ENCODE measurements at regions not wholly inside any gene's neighbourhood (a gene's known extent, or its start where the extent isn't known, plus 50 kb on each side); places are given as distances from the start of the nearest gene placed in this dataset.

DNA sequence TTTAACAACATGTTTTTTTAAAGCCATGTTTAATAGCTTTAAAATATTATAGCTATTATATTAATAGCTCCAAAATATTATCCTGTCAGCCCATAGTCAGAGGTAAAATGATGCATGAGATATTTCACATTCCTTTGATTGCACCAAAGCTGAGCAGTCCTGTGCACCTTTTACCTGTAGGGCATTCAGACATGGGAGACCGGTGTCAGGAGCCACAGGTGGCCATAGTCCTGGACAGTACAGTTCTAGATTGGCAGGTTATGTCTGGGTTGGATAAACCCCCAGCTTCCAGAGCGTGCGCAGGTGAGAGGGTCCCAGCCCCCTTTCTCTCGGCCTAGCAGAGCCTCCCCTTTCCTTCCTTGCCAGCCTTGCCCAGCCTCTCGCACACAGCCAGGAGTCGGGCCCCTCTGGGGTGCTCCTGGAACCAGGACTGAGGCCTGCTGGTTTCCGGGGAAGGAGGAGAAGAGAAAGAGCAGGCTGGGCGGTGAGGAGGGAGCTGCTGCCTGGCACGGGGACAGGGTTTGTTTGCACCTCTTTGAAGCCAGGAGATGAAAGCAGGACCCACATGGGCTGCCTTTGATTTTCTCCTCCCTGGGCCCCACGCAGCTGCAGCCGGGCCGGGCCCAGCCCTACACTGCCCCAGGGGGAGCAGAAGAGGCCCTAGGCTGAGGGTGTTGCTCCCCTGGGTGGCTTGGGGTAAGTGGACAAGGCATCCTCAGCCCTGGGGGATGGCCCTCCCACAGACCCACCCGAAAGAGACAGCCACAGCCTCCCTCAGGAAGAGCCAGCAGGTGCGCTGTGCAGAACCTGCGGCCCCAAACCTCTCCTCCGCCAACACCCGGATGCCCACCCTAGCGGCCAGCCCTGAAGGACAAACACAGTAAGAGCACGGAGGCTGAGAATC is 75.2 kb upstream of the TARDBP start:
- Histone ChIP-seq H3K9me3 (ENCODE audit: insufficient read depth, low read length, severe bottlenecking) (no peaks in the 10 kb centered on the region), H3K27me3 (ENCODE audit: insufficient read depth, low read length, poor library complexity) (peaks cover 16% of the 10 kb centered on the region), H3K4me2 (ENCODE audit: insufficient read depth, low read length) (0 out of 2 replicates have a peak overlapping the region, but pooled peaks have one; percentile 19), H3K36me3 (ENCODE audit: insufficient read depth, low read length) (no peaks in the 10 kb centered on the region), H3K9ac (ENCODE audit: low read depth, low read length) (no peak overlapping the region), H3K4me3 (ENCODE audit: low read depth in 1 of 2, low read length in 2 of 2) (no peak overlapping the region), H3K79me2 (ENCODE audit: insufficient read depth, low read length) (no peaks in the 10 kb centered on the region), H3K27ac (ENCODE audit: low read length) (no peak overlapping the region), H4K20me1 (ENCODE audit: insufficient read depth, low read length) (peaks cover 48% of the 10 kb centered on the region), H2AFZ (ENCODE audit: low read depth, low read length) (no peak overlapping the region), H3K4me1 (ENCODE audit: insufficient read depth, low read length) (peaks cover 45% of the 10 kb centered on the region)
- DNase-seq = peak; percentile 82
- peak; percentile 69 for ATAC-seq (ENCODE audit: insufficient read depth, low read depth)
- TF ChIP-seq EZH2 (IDR thresholded peaks at IDR 0.05; ENCODE audit: borderline replicate concordance, low read depth, low read length, severe bottlenecking) (no peak), CTCF (IDR thresholded peaks at IDR 0.05; ENCODE audit: borderline replicate concordance, extremely low read depth, low read length, poor library complexity, severe bottlenecking) (no peak)

- no peak for ATAC-seq (ENCODE audit: insufficient read depth, low read depth)
- H3K4me2 ChIP-seq (ENCODE audit: insufficient read depth, low read length) = no peak overlapping the region; the same call in 1 of the 2 replicates
- no peak overlapping the region for H2AFZ ChIP-seq (ENCODE audit: low read depth, low read length)
- no peak overlapping the region for H3K4me3 ChIP-seq (ENCODE audit: low read depth in 1 of 2, low read length in 2 of 2)
- no peaks in the 10 kb centered on the region for H3K9me3 ChIP-seq (ENCODE audit: insufficient read depth, low read length, severe bottlenecking)
- no peak overlapping the region for H3K9ac ChIP-seq (ENCODE audit: low read depth, low read length)
- H3K79me2 ChIP-seq (ENCODE audit: insufficient read depth, low read length) = no peaks in the 10 kb centered on the region
- H3K27ac ChIP-seq (ENCODE audit: low read length) = no peak overlapping the region
- no peak for DNase-seq
- H3K27me3 ChIP-seq (ENCODE audit: insufficient read depth, low read length, poor library complexity) = peaks cover 27% of the 10 kb centered on the region
- peaks cover 42% of the 10 kb centered on the region for H3K4me1 ChIP-seq (ENCODE audit: insufficient read depth, low read length)
- peaks cover 60% of the 10 kb centered on the region for H4K20me1 ChIP-seq (ENCODE audit: insufficient read depth, low read length)
- no peak for TF ChIP-seq EZH2 (IDR thresholded peaks at IDR 0.05; ENCODE audit: borderline replicate concordance, low read depth, low read length, severe bottlenecking)
- no peaks in the 10 kb centered on the region for H3K36me3 ChIP-seq (ENCODE audit: insufficient read depth, low read length)
Measured at GRCh38 chr1:10938741-10939417, 73.6 kb upstream of the TARDBP start.

DNA sequence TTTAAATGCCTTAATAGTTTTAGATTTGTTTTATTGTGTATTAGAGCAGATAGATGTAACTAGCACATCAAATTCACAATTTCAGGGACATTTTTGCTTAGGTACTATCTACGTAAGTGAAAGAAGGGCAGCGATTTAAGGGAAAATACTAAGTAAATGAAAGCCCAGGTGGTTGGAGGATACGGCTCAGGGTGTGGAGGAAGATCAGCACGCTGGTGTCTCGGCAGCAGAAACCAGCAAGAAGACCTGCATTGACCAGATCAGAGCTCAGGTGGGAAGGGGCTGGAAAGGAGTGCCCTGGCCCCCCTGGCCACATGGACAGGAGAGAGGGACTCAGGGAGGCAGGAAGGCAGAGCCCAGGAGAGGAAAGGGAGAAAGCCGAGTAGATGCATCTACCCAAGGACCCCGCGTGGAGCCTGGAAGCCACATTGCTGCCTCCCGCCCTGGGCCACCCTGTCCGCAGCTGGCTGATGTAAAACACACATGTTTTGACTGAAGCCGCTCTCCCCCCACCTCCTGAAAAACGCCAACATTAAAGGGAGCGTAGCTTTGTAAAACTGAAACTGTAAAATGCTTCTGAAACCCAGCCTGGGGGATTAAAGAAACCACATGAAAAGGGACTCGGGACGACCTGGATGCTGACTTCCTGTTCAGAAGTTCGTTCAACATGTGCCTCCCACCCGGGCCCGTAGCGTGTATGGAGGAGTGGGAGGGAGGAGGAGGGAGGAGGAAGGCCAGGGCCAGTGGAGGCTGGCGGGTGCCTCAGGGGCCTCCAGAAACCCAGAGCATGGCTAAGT is 72.6 kb upstream of the TARDBP start:
- Histone ChIP-seq H3K79me2 (ENCODE audit: insufficient read depth, low read length) (no peaks in the 10 kb centered on the region), H3K4me3 (ENCODE audit: low read depth in 1 of 2, low read length in 2 of 2) (peak overlapping the region in 1 of 2 experiments; percentile 39; a peak in 2 of 4 replicates), H3K27me3 (ENCODE audit: insufficient read depth, low read length, poor library complexity) (peaks cover 32% of the 10 kb centered on the region), H3K4me1 (ENCODE audit: insufficient read depth, low read length) (peaks cover 47% of the 10 kb centered on the region), H2AFZ (ENCODE audit: low read depth, low read length) (no peak overlapping the region), H3K27ac (ENCODE audit: low read length) (peak overlapping the region; percentile 76), H3K9ac (ENCODE audit: low read depth, low read length) (peak overlapping the region; percentile 36), H3K36me3 (ENCODE audit: insufficient read depth, low read length) (no peaks in the 10 kb centered on the region), H4K20me1 (ENCODE audit: insufficient read depth, low read length) (peaks cover 58% of the 10 kb centered on the region), H3K9me3 (ENCODE audit: insufficient read depth, low read length, severe bottlenecking) (no peaks in the 10 kb centered on the region), H3K4me2 (ENCODE audit: insufficient read depth, low read length) (peak overlapping the region; percentile 64)
- DNase-seq = peak; percentile 93
- TF ChIP-seq CTCF (IDR thresholded peaks at IDR 0.05; ENCODE audit: borderline replicate concordance, extremely low read depth, low read length, poor library complexity, severe bottlenecking) (no peak), EZH2 (IDR thresholded peaks at IDR 0.05; ENCODE audit: borderline replicate concordance, low read depth, low read length, severe bottlenecking) (no peak)
- peak; percentile 82 for ATAC-seq (ENCODE audit: insufficient read depth, low read depth)

Data from DND-41 (cell line).